GM23338 (cell line): ENCODE measurements at regions not wholly inside any gene's neighbourhood (a gene's known extent, or its start where the extent isn't known, plus 50 kb on each side); places are given as distances from the start of the nearest gene placed in this dataset.

Experiments
- ATAC-seq: fragments of 200-7000 bp; cut with Tn5 transposase; 3 replicates; pipeline ENCODE4 v1.9.1; 2020
- DNase-seq: peaks from one replicate; pipeline ENCODE4 v3.0.0-alpha.2; 2015; ENCODE audit warnings: low spot score
- H2AFZ ChIP-seq: fragments of 200-600 bp; sonication (generic); 2 replicates; pipeline ENCODE4 v1.8.0; 2016; ENCODE audit warnings: antibody characterized with exemption, mild to moderate bottlenecking, moderate library complexity
- H3F3A ChIP-seq: fragments of 200-600 bp; sonication (generic); replicated peaks from 2 replicates; pipeline ENCODE4 v1.8.0; 2017; ENCODE audit warnings: antibody characterized with exemption, mixed run types, low read depth
- H3K27ac ChIP-seq: fragments of 200-600 bp; sonication (generic); 2 replicates; pipeline ENCODE4 v1.6.1; 2016; ENCODE audit warnings: low read depth
- H3K27me3 ChIP-seq: fragments of 200-600 bp; sonication (generic); 2 replicates; pipeline ENCODE4 v1.8.0; 2016; ENCODE audit warnings: mild to moderate bottlenecking, mixed run types, moderate library complexity; ENCODE audit not compliant: insufficient read depth
- H3K36me3 ChIP-seq: fragments of 200-600 bp; sonication (generic); 2 replicates; pipeline ENCODE4 v1.8.0; 2016; ENCODE audit warnings: mild to moderate bottlenecking; ENCODE audit not compliant: insufficient read depth
- H3K4me1 ChIP-seq: fragments of 200-600 bp; sonication (generic); 2 replicates; pipeline ENCODE4 v1.8.0; 2016; ENCODE audit warnings: mild to moderate bottlenecking, moderate library complexity; ENCODE audit not compliant: insufficient read depth
- H3K4me2 ChIP-seq: fragments of 200-600 bp; sonication (generic); 2 replicates; pipeline ENCODE4 v1.7.1; 2017; ENCODE audit warnings: mixed run types
- H3K4me3 ChIP-seq: fragments of 200-600 bp; sonication (generic); 2 replicates; pipeline ENCODE4 v1.6.1; 2016; ENCODE audit warnings: mixed run types
- H3K79me2 ChIP-seq: fragments of 200-600 bp; sonication (generic); replicated peaks from 2 replicates; pipeline ENCODE4 v1.8.0; 2017; ENCODE audit warnings: mild to moderate bottlenecking; ENCODE audit not compliant: insufficient read depth
- H3K9me2 ChIP-seq: fragments of 200-600 bp; sonication (generic); 2 replicates; pipeline ENCODE4 v1.8.0; 2017; ENCODE audit not compliant: insufficient read depth
- H4K20me1 ChIP-seq: fragments of 200-600 bp; sonication (generic); replicated peaks from 2 replicates; pipeline ENCODE4 v1.8.0; 2017; ENCODE audit warnings: mild to moderate bottlenecking; ENCODE audit not compliant: insufficient read depth
- H3K27ac Mint-ChIP-seq: 2 replicates; pipeline ENCODE4 v1.8.0; 2020; ENCODE audit warnings: inconsistent platforms, mild to moderate bottlenecking, moderate library complexity, mixed read lengths
- H3K27me3 Mint-ChIP-seq: 3 replicates; pipeline ENCODE4 v1.8.0; 2022; ENCODE audit warnings: low read depth, mild to moderate bottlenecking, moderate library complexity, mixed read lengths, inconsistent platforms; ENCODE audit not compliant: insufficient read depth, poor library complexity
- H3K36me3 Mint-ChIP-seq: 3 replicates; pipeline ENCODE4 v1.8.0; 2021; ENCODE audit warnings: low read depth, mild to moderate bottlenecking, inconsistent platforms, moderate library complexity, mixed read lengths
- H3K4me1 Mint-ChIP-seq: 3 replicates; pipeline ENCODE4 v1.8.0; 2020; ENCODE audit warnings: mild to moderate bottlenecking, inconsistent platforms, mixed read lengths
- H3K4me3 Mint-ChIP-seq: 3 replicates; pipeline ENCODE4 v1.8.0; 2021; ENCODE audit warnings: moderate library complexity, mild to moderate bottlenecking, inconsistent platforms, mixed read lengths
- H3K9me3 Mint-ChIP-seq: 3 replicates; pipeline ENCODE4 v1.8.0; 2020; ENCODE audit warnings: moderate library complexity, mild to moderate bottlenecking, inconsistent platforms, mixed read lengths
- CREB1 ChIP-seq: fragments of 250-450 bp; sonication (Bioruptor Pico); IDR thresholded peaks from 2 replicates; pipeline ENCODE4 v1.5.0; 2020; ENCODE audit warnings: low read depth, mild to moderate bottlenecking, moderate library complexity
- CTCF ChIP-seq, 2 experiments: fragments of 200-600 bp in 1 of 2; sonication (generic) in 1 of 2; conservative IDR thresholded peaks; 2 replicates each; pipeline versions ENCODE4 v1.5.1 to v1.6.1; 2016 to 2017; ENCODE audit warnings: antibody characterized with exemption in 2 of 2, low read depth in 2 of 2, mild to moderate bottlenecking in 2 of 2, moderate library complexity in 1 of 2
- ETS1 ChIP-seq: IDR thresholded peaks from 2 replicates; pipeline ENCODE4 v1.6.1; 2016; ENCODE audit warnings: antibody characterized with exemption
- EZH2 ChIP-seq: fragments of 200-600 bp; sonication (generic); IDR thresholded peaks from one replicate; pipeline ENCODE4 v1.8.0; 2017; ENCODE audit warnings: antibody characterized with exemption, mild to moderate bottlenecking, low read depth; ENCODE audit not compliant: unreplicated experiment
- JUNB ChIP-seq: IDR thresholded peaks from one replicate; pipeline ENCODE4 v1.6.1; 2016; ENCODE audit warnings: antibody characterized with exemption; ENCODE audit not compliant: unreplicated experiment
- NANOG ChIP-seq: IDR thresholded peaks from 2 replicates; pipeline ENCODE4 v1.6.1; 2016; ENCODE audit warnings: antibody characterized with exemption, borderline replicate concordance
- REST ChIP-seq: IDR thresholded peaks from one replicate; pipeline ENCODE4 v1.6.1; 2018; ENCODE audit warnings: antibody characterized with exemption; ENCODE audit not compliant: unreplicated experiment
- STAT1 ChIP-seq: IDR thresholded peaks from one replicate; pipeline ENCODE4 v1.6.1; 2016; ENCODE audit warnings: antibody characterized with exemption; ENCODE audit not compliant: unreplicated experiment
- ZNF114 ChIP-seq: fragments of 250-450 bp; sonication (Bioruptor Pico); IDR thresholded peaks from 2 replicates; pipeline ENCODE4 v1.5.0; 2020; ENCODE audit warnings: mild to moderate bottlenecking, moderate library complexity
- ZNF331 ChIP-seq: fragments of 250-450 bp; sonication (Bioruptor Pico); IDR thresholded peaks from 2 replicates; pipeline ENCODE4 v1.5.0; 2020; ENCODE audit warnings: low read depth, mild to moderate bottlenecking, moderate library complexity

GRCh38 chr4:117773064-117773936, 261.0 kb upstream of the NDST3 start (continued):
- TF ChIP-seq ZNF114 (CRISPR knock-in tag) (no peak), ZNF331 (CRISPR knock-in tag) (no peak), NANOG (no peak), REST (no peak), STAT1 (no peak), JUNB (no peak), CREB1 (no peak)

- Histone ChIP-seq H3K9me2 (no peaks in the 10 kb centered on the region; the same call in 1 of the 2 replicates), H3K4me2 (no peak overlapping the region), H3K27me3 (no peaks in the 10 kb centered on the region), H3K36me3 (no peaks in the 10 kb centered on the region), H4K20me1 (no peaks in the 10 kb centered on the region), H3K4me1 (no peaks in the 10 kb centered on the region), H3F3A (no peaks in the 10 kb centered on the region), H2AFZ (peak overlapping the region; percentile 2; the same call in 1 of the 2 replicates), H3K79me2 (no peaks in the 10 kb centered on the region), H3K27ac (no peak overlapping the region), H3K4me3 (no peak overlapping the region)
- no peak overlapping the region for H3K27ac Mint-ChIP-seq
- H3K27me3 Mint-ChIP-seq, result no peaks in the 10 kb centered on the region
- peaks cover 2% of the 10 kb centered on the region; the same call in 1 of the 3 replicates for H3K4me1 Mint-ChIP-seq
- H3K9me3 Mint-ChIP-seq, result no peaks in the 10 kb centered on the region
- DNase-seq (no peak), ATAC-seq (no peak)
- H3K36me3 Mint-ChIP-seq, result no peaks in the 10 kb centered on the region
- H3K4me3 Mint-ChIP-seq, result no peak overlapping the region
- TF ChIP-seq REST (no peak), NANOG (no peak), EZH2 (no peak), ETS1 (no peak), ZNF114 (CRISPR knock-in tag) (no peak), ZNF331 (CRISPR knock-in tag) (no peak), CTCF (conservative IDR thresholded peaks at IDR 0.05; ENCODE audit: low read depth in 2 of 2) (no peak)
These were observed 256.6 kb upstream of the NDST3 start for GRCh38 chr4:117777721-117778120.
